ENCODE measurements at regions not wholly inside any gene's neighbourhood (a gene's known extent, or its start where the extent isn't known, plus 50 kb on each side); places are given as distances from the start of the nearest gene placed in this dataset.

DNA sequence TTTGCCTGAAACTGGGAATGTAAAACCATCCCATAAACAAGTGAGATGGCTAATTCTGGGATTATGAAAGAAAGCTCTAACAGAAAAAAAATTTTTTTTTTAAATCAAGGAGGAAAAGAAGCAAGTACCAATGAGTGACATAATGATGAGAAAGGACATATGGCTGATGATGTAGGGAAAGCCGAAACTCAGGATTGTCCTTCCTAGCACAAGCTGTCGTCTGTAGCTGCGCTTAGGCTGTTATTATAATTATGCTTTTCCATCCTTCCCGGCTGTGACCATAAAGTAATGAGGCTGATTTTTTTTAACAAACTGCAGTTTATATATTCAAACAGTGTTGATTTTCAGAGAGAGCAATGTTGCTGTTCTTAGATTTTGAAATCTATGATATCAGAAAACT is 209.8 kb upstream of the NOCT start:
- intact Hi-C loops (cut with DNase I; ENCODE audit: low total_unique reads) = no loop called here
- H3K27ac ChIP-seq = no peak overlapping the region
- no peak for DNase-seq
- in situ Hi-C loops (cut with MboI; ENCODE audit: low pct_ligation_motif_present in 1 of 4, low pct_unique_long_range_greater_than_20kb in 1 of 4, low sequenced_read_pairs in 3 of 4) = no loop called here
- WGBS, 2 donors (ENCODE audit: low coverage in 1 of 2) = 57 to 74% methylated on average over 4 of the region's 4 CpGs
- no peaks in the 10 kb centered on the region for H3K36me3 ChIP-seq
- H3K9me3 ChIP-seq = no peaks in the 10 kb centered on the region
- no peaks in the 10 kb centered on the region for H3K4me1 ChIP-seq
- H3K27me3 ChIP-seq = peaks cover 15% of the 10 kb centered on the region
- H3K4me3 ChIP-seq = no peak overlapping the region
- no peak for TF ChIP-seq EP300 (IDR thresholded peaks at IDR 0.05; ENCODE audit: low read depth)

DNA sequence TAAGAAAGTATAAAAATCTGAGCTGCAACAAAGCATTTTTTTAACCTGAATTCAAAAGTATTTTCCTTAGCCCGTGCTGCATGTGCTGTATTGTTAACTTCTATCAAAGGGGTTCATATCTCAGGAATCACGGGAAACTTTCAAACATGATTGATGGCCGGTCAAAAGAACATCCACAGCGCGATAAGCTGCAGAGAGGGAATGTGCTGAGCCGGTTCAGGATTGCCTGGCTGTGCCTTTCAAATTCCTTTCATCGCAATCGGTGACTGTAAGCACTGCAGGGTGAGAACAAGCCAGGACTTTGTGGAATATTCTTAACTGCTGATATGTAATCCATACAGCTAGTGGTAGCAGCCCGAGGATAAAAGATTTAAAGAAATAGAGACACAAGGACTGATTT is 210.9 kb upstream of the NOCT start:
- no peaks in the 10 kb centered on the region for H3K9me3 ChIP-seq
- H3K4me1 ChIP-seq = no peaks in the 10 kb centered on the region
- H3K27me3 ChIP-seq = peaks cover 15% of the 10 kb centered on the region
- no peak overlapping the region for H3K4me3 ChIP-seq
- intact Hi-C loops (cut with DNase I; ENCODE audit: low total_unique reads) = no loop called here
- in situ Hi-C loops (cut with MboI; ENCODE audit: low pct_ligation_motif_present in 1 of 4, low pct_unique_long_range_greater_than_20kb in 1 of 4, low sequenced_read_pairs in 3 of 4) = no loop called here
- TF ChIP-seq, protein P1, sequence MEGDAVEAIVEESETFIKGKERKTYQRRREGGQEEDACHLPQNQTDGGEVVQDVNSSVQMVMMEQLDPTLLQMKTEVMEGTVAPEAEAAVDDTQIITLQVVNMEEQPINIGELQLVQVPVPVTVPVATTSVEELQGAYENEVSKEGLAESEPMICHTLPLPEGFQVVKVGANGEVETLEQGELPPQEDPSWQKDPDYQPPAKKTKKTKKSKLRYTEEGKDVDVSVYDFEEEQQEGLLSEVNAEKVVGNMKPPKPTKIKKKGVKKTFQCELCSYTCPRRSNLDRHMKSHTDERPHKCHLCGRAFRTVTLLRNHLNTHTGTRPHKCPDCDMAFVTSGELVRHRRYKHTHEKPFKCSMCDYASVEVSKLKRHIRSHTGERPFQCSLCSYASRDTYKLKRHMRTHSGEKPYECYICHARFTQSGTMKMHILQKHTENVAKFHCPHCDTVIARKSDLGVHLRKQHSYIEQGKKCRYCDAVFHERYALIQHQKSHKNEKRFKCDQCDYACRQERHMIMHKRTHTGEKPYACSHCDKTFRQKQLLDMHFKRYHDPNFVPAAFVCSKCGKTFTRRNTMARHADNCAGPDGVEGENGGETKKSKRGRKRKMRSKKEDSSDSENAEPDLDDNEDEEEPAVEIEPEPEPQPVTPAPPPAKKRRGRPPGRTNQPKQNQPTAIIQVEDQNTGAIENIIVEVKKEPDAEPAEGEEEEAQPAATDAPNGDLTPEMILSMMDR (IDR thresholded peaks at IDR 0.05) = no peak
- TF ChIP-seq POLR2A (IDR thresholded peaks at IDR 0.05) (no peak), EP300 (IDR thresholded peaks at IDR 0.05; ENCODE audit: low read depth) (no peak), POLR2AphosphoS5 (IDR thresholded peaks at IDR 0.05) (no peak)
- H3K27ac ChIP-seq = no peak overlapping the region
- DNase-seq = no peak
- no peaks in the 10 kb centered on the region for H3K36me3 ChIP-seq
- WGBS, 2 donors (ENCODE audit: low coverage in 1 of 2) = 19 to 27% methylated on average over 8 to 9 of the region's 9 CpGs

DNA sequence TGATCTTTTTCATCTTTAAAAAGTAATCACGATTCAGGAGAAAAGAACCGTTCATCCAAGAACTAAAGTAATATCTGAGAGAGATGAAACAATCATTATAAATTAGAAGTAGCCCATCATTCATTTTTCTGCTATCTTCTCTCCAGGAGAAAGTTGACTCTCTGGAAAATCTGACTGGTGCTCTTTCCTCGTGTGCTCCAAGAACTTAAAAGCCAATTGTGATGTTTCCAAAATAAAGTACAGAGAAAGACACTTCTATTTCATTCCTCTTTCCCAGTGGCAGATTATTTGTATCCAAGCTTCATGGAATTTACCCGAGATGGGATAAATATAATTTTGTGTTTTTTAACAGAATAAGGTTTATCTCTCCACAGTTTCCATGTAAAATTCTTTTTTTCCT is 212.5 kb upstream of the NOCT start:
- intact Hi-C loops (cut with DNase I; ENCODE audit: low total_unique reads) = no loop called here
- no peak for DNase-seq
- H3K36me3 ChIP-seq = no peaks in the 10 kb centered on the region
- TF ChIP-seq POLR2AphosphoS5 (IDR thresholded peaks at IDR 0.05) = no peak
- TF ChIP-seq, protein P1 (IDR thresholded peaks at IDR 0.05) = no peak
- no peak for TF ChIP-seq EP300 (IDR thresholded peaks at IDR 0.05; ENCODE audit: low read depth)
- TF ChIP-seq POLR2A (IDR thresholded peaks at IDR 0.05) = no peak
- H3K27me3 ChIP-seq = peaks cover 15% of the 10 kb centered on the region
- H3K9me3 ChIP-seq = no peaks in the 10 kb centered on the region
- 63 to 70% methylated on average over 4 of the region's 4 CpGs for WGBS, 2 donors (ENCODE audit: low coverage in 1 of 2)
- no peak overlapping the region for H3K27ac ChIP-seq
- no peaks in the 10 kb centered on the region for H3K4me1 ChIP-seq
- no peak overlapping the region for H3K4me3 ChIP-seq
- in situ Hi-C loops (cut with MboI; ENCODE audit: low pct_ligation_motif_present in 1 of 4, low pct_unique_long_range_greater_than_20kb in 1 of 4, low sequenced_read_pairs in 3 of 4) = no loop called here

DNA sequence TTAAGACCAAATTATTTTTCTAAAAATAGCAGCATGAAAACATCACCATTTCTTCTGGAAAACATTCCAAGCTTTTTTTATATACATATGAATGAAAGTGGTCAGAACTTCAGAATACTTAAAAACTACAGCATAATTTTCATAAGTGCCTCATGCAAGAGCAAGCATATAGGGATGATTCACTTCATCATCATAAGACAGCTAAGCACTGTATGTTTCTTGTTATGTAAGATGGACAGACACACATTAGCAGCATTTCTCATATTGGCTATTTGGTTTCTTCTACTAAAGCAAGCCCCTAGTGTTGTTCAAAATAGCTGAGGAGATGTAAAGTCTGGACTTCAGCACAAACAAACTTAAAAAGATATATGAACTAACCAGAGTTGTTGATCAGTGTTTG is 213.1 kb upstream of the NOCT start:
- intact Hi-C loops (cut with DNase I; ENCODE audit: low total_unique reads) (no loop called here), in situ Hi-C loops (cut with MboI; ENCODE audit: low pct_ligation_motif_present in 1 of 4, low pct_unique_long_range_greater_than_20kb in 1 of 4, low sequenced_read_pairs in 3 of 4) (no loop called here)

DNA sequence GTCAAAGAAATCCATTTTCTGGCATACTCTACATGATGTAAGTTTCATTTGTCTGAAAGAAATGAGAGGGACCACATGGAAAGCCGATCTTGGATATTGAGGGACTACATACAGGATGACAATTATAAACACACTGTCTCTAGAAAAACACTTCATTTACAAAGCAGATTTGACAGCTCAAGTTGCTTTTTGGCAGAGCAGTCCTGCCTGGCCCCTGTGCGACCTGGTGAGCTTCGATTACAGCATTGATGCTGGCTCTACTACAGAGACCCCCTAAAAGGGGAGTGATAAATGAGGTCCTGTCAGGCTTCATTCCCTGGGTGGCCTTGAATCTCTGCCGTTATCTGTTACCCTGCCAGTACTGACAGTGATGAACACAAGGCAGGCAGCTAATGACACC is 215.2 kb upstream of the NOCT start:
- Histone ChIP-seq H3K4me1 (no peaks in the 10 kb centered on the region), H3K27me3 (peaks cover 15% of the 10 kb centered on the region), H3K4me3 (no peak overlapping the region), H3K36me3 (no peaks in the 10 kb centered on the region), H3K9me3 (no peaks in the 10 kb centered on the region), H3K27ac (no peak overlapping the region)
- TF ChIP-seq, protein P1 (IDR thresholded peaks at IDR 0.05) = no peak
- TF ChIP-seq POLR2AphosphoS5 (IDR thresholded peaks at IDR 0.05) (no peak), EP300 (IDR thresholded peaks at IDR 0.05; ENCODE audit: low read depth) (no peak), POLR2A (IDR thresholded peaks at IDR 0.05) (no peak)
- in situ Hi-C loops (cut with MboI; ENCODE audit: low pct_ligation_motif_present in 1 of 4, low pct_unique_long_range_greater_than_20kb in 1 of 4, low sequenced_read_pairs in 3 of 4) = no loop called here
- no peak for DNase-seq
- 66 to 73% methylated on average over 2 to 4 of the region's 4 CpGs for WGBS, 2 donors (ENCODE audit: low coverage in 1 of 2)
- intact Hi-C loops (cut with DNase I; ENCODE audit: low total_unique reads) = no loop called here

More for the DNA sequence above, 213.1 kb upstream of the NOCT start:
- no peak overlapping the region for H3K4me3 ChIP-seq
- no peaks in the 10 kb centered on the region for H3K9me3 ChIP-seq
- H3K36me3 ChIP-seq = no peaks in the 10 kb centered on the region
- DNase-seq = no peak
- no peaks in the 10 kb centered on the region for H3K4me1 ChIP-seq
- TF ChIP-seq POLR2A (IDR thresholded peaks at IDR 0.05) = no peak
- TF ChIP-seq, protein P1 (IDR thresholded peaks at IDR 0.05) = no peak
- TF ChIP-seq EP300 (IDR thresholded peaks at IDR 0.05; ENCODE audit: low read depth) = no peak
- TF ChIP-seq POLR2AphosphoS5 (IDR thresholded peaks at IDR 0.05) = no peak
- H3K27ac ChIP-seq = no peak overlapping the region
- peaks cover 15% of the 10 kb centered on the region for H3K27me3 ChIP-seq
